MM.1S (cell line): ENCODE measurements at regions not wholly inside any gene's neighbourhood (a gene's known extent, or its start where the extent isn't known, plus 50 kb on each side); places are given as distances from the start of the nearest gene placed in this dataset.
"Not testable (repeated sequence)": the region's sequence is repeated elsewhere in the genome, so short reads cannot be mapped to it uniquely, and the experiment has no call there.

ENCODE experiments used
- DNase-seq: peaks from one replicate; pipeline ENCODE4 v3.0.0-alpha.2; 2015
- H2AFZ ChIP-seq: fragments of 300-600 bp; sonication (generic); 2 replicates; pipeline ENCODE4 v1.6.0; 2016; ENCODE audit warnings: antibody characterized with exemption, low read length
- H3F3A ChIP-seq: fragments of 300-600 bp; sonication (generic); 2 replicates; pipeline ENCODE4 v1.6.1; 2016; ENCODE audit warnings: mild to moderate bottlenecking, antibody characterized with exemption, low read length, moderate library complexity, mixed read lengths; ENCODE audit not compliant: insufficient read depth
- H3K27ac ChIP-seq: fragments of 300-600 bp; sonication (generic); 2 replicates; pipeline ENCODE4 v1.5.1; 2016; ENCODE audit warnings: mild to moderate bottlenecking, low read length
- H3K27me3 ChIP-seq: fragments of 300-600 bp; sonication (generic); replicated peaks from 2 replicates; pipeline ENCODE4 v1.6.0; 2016; ENCODE audit warnings: low read length; ENCODE audit not compliant: insufficient read depth
- H3K36me3 ChIP-seq: fragments of 300-600 bp; sonication (generic); replicated peaks from 2 replicates; pipeline ENCODE4 v1.6.1; 2016; ENCODE audit warnings: mild to moderate bottlenecking, low read length, mixed read lengths; ENCODE audit not compliant: insufficient read depth
- H3K4me1 ChIP-seq: fragments of 300-600 bp; sonication (generic); 2 replicates; pipeline ENCODE4 v1.6.1; 2016; ENCODE audit warnings: low read length, mixed read lengths
- H3K4me2 ChIP-seq: fragments of 300-600 bp; sonication (generic); 2 replicates; pipeline ENCODE4 v1.6.0; 2016; ENCODE audit warnings: low read depth, low read length
- H3K4me3 ChIP-seq: fragments of 300-600 bp; sonication (generic); 2 replicates; pipeline ENCODE4 v1.5.1; 2016; ENCODE audit warnings: low read length, mixed read lengths
- H3K79me2 ChIP-seq: fragments of 300-600 bp; sonication (generic); 2 replicates; pipeline ENCODE4 v1.6.1; 2016; ENCODE audit warnings: mixed run types, low read length, mixed read lengths
- H3K9ac ChIP-seq: fragments of 300-600 bp; sonication (generic); 2 replicates; pipeline ENCODE4 v1.6.1; 2016; ENCODE audit warnings: low read length, mixed read lengths
- H3K9me2 ChIP-seq: fragments of 300-600 bp; sonication (generic); replicated peaks from 2 replicates; pipeline ENCODE4 v1.6.1; 2016; ENCODE audit warnings: mild to moderate bottlenecking, low read length, mixed read lengths; ENCODE audit not compliant: insufficient read depth
- H3K9me3 ChIP-seq: fragments of 300-600 bp; sonication (generic); replicated peaks from 2 replicates; pipeline ENCODE4 v1.6.1; 2016; ENCODE audit warnings: mild to moderate bottlenecking, low read length, mixed read lengths; ENCODE audit not compliant: insufficient read depth
- H4K20me1 ChIP-seq: fragments of 300-600 bp; sonication (generic); 2 replicates; pipeline ENCODE4 v1.6.1; 2016; ENCODE audit warnings: mild to moderate bottlenecking, low read length, moderate library complexity, mixed read lengths; ENCODE audit not compliant: insufficient read depth

GRCh38 chr1:146306651-146307050, 77.8 kb upstream of the NOTCH2NLA start:
- DNase-seq, H3K27ac ChIP-seq, H2AFZ ChIP-seq, H3K9me2 ChIP-seq, H3K79me2 ChIP-seq, H4K20me1 ChIP-seq, H3K9ac ChIP-seq, H3K4me2 ChIP-seq, H3K4me1 ChIP-seq, H3K36me3 ChIP-seq, H3K9me3 ChIP-seq, H3K4me3 ChIP-seq, H3F3A ChIP-seq, H3K27me3 ChIP-seq: not testable (repeated sequence)

- not testable (repeated sequence) for H2AFZ ChIP-seq, H3K4me2 ChIP-seq, H3K4me3 ChIP-seq, H3K9me2 ChIP-seq, DNase-seq, H3K79me2 ChIP-seq, H3K27ac ChIP-seq, H3K27me3 ChIP-seq, H3K9ac ChIP-seq, H3F3A ChIP-seq, H3K36me3 ChIP-seq, H3K9me3 ChIP-seq, H3K4me1 ChIP-seq, H4K20me1 ChIP-seq
Measured at GRCh38 chr1:146305442-146305841, 76.6 kb upstream of the NOTCH2NLA start.

DNA sequence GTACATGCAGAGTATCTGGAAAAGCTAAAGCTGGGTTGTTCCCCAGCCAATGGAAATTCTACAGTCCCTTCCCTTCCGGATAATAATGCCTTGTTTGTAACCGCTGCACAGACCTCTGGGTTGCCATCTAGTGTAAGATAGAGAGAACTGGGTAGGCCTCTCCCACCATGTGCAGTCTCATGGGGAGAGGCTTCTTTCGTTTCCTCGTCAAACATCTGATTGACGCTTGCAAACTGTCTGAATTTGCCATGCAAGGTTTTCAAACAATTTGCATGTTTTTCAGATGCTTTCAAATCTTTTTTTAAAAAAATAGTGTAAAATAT, 69.7 kb upstream of the NOTCH2NLA start:
- not testable (repeated sequence) for H3K4me2 ChIP-seq, H2AFZ ChIP-seq, H3K36me3 ChIP-seq, H3K27ac ChIP-seq, H3K4me1 ChIP-seq, H3K4me3 ChIP-seq, H4K20me1 ChIP-seq, H3K27me3 ChIP-seq, H3K9me2 ChIP-seq, H3K9me3 ChIP-seq, H3K79me2 ChIP-seq, DNase-seq, H3K9ac ChIP-seq, H3F3A ChIP-seq

DNA sequence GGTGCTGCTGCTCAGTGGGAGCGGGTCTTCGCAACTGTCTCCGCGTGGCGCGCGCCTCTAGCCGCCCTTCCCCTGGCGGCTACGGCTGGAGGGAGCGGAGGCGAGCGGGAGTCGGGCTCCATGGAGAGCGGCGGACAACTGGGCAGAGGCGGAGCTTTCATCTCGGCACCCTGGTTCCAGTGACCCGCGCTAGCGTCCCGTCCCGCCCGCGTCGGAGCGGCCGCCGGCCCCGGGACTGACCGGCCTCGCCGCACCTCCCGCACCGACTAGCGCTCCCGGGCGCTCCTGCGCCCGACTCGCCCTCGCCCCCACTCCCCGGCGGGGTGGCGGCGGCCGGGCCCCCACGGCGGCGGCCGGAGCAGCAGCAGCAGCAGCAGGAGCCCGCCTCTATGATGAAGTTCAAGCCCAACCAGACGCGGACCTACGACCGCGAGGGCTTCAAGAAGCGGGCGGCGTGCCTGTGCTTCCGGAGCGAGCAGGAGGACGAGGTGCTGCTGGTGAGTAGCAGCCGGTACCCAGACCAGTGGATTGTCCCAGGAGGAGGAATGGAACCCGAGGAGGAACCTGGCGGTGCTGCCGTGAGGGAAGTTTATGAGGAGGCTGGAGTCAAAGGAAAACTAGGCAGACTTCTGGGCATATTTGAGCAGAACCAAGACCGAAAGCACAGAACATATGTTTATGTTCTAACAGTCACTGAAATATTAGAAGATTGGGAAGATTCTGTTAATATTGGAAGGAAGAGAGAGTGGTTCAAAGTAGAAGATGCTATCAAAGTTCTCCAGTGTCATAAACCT, 69.2 kb upstream of the NOTCH2NLA start:
- H3K4me3 ChIP-seq, H3K9ac ChIP-seq, H3K4me1 ChIP-seq, H3F3A ChIP-seq, H3K27ac ChIP-seq, H3K79me2 ChIP-seq, H2AFZ ChIP-seq, H3K36me3 ChIP-seq, H3K4me2 ChIP-seq, H3K9me2 ChIP-seq, DNase-seq, H3K9me3 ChIP-seq, H3K27me3 ChIP-seq, H4K20me1 ChIP-seq: not testable (repeated sequence)

DNA sequence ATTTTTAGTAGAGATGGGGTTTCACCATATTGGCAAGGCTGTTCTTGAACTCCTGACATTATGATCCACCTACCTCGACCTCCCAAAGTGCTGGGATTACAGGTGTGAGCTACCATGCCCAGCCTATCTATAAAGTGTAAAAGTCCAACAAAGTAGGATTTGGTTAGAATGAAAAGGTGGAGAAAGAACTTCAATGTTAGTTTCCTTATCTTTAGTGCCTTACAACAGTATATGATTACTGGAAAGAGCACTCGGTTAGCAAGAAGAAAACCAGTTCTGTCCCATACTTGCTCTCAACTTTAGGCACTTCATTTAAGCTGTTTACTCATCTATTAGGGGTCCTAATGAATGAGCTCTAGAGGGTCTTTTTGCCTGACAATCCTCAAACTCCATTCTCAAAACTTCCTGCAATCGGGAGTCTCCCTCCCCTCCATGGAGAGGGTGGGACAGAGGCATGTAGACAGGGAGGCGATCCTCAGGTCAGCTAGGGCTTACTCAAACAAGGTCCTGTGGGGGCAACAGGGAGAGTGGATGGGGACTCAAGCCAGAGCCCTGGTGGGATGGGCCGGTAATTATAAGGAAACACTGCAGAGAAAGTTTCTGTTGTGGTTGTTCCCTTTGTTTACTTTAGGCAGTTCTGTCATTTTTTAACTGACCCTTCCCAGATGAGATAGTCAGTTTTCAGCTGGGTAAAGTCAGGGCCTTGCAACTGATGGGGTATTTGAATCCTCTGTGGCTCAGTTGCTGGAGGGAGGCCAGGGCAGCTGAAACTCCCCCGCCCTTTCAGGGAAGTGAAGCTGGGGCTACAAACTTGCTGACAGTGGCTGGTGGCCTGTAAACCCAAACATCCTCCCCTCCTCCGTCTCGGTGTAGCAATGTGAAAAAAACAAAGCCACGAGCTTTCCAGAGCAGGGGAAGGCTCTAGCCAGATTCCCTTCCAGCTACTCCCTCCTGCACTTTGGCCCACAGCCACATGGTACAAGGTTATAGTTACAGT, 64.4 kb upstream of the NOTCH2NLA start:
- not testable (repeated sequence) for H3K4me2 ChIP-seq, H3F3A ChIP-seq, H2AFZ ChIP-seq, H3K27me3 ChIP-seq, H3K9me2 ChIP-seq, H3K79me2 ChIP-seq, H3K9me3 ChIP-seq, H3K9ac ChIP-seq, DNase-seq, H3K4me1 ChIP-seq, H3K27ac ChIP-seq, H3K36me3 ChIP-seq, H3K4me3 ChIP-seq, H4K20me1 ChIP-seq

DNA sequence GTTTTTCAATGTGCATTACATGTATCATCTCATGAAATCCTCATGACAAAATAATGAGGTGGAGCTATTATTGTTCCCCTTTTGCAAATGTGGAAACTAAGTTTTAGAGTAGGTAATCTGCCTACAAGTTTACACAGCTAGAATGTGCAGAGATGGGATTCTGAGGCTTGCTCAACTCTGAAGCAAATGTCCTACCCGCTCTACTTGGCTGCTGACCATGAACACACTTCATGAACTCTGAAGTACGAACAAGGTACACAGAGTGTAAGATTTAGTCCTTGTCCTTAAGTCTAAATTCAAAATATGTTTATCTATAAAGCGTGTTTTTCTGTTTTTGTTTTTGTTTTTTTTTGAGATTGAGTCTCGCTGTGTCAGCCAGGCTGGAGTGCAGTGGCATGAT, 63.6 kb upstream of the NOTCH2NLA start:
- H4K20me1 ChIP-seq, H3K9ac ChIP-seq, H3K4me1 ChIP-seq, H3K9me3 ChIP-seq, H2AFZ ChIP-seq, H3K9me2 ChIP-seq, H3K4me3 ChIP-seq, H3K79me2 ChIP-seq, DNase-seq, H3F3A ChIP-seq, H3K4me2 ChIP-seq, H3K27me3 ChIP-seq, H3K27ac ChIP-seq, H3K36me3 ChIP-seq: not testable (repeated sequence)

GRCh38 chr1:146287881-146288280, 59.1 kb upstream of the NOTCH2NLA start:
- not testable (repeated sequence) for H3K9me3 ChIP-seq, H3K27ac ChIP-seq, DNase-seq

GRCh38 chr1:146284760-146285159, 55.9 kb upstream of the NOTCH2NLA start:
- H3F3A ChIP-seq, H3K9me3 ChIP-seq, H3K4me1 ChIP-seq, DNase-seq, H3K27ac ChIP-seq, H3K9ac ChIP-seq, H3K27me3 ChIP-seq, H3K4me2 ChIP-seq, H3K4me3 ChIP-seq, H2AFZ ChIP-seq, H4K20me1 ChIP-seq, H3K79me2 ChIP-seq, H3K36me3 ChIP-seq, H3K9me2 ChIP-seq: not testable (repeated sequence)

More at GRCh38 chr1:146287881-146288280, 59.1 kb upstream of the NOTCH2NLA start:
- not testable (repeated sequence) for H3K79me2 ChIP-seq, H3F3A ChIP-seq, H3K36me3 ChIP-seq, H3K9ac ChIP-seq, H2AFZ ChIP-seq, H3K4me1 ChIP-seq, H3K4me2 ChIP-seq, H3K4me3 ChIP-seq, H3K9me2 ChIP-seq, H3K27me3 ChIP-seq, H4K20me1 ChIP-seq
